ENCODE measurements at regions not wholly inside any gene's neighbourhood (a gene's known extent, or its start where the extent isn't known, plus 50 kb on each side); places are given as distances from the start of the nearest gene placed in this dataset.

- no peak for DNase-seq (ENCODE audit: low read depth)
- TF ChIP-seq, protein P1, sequence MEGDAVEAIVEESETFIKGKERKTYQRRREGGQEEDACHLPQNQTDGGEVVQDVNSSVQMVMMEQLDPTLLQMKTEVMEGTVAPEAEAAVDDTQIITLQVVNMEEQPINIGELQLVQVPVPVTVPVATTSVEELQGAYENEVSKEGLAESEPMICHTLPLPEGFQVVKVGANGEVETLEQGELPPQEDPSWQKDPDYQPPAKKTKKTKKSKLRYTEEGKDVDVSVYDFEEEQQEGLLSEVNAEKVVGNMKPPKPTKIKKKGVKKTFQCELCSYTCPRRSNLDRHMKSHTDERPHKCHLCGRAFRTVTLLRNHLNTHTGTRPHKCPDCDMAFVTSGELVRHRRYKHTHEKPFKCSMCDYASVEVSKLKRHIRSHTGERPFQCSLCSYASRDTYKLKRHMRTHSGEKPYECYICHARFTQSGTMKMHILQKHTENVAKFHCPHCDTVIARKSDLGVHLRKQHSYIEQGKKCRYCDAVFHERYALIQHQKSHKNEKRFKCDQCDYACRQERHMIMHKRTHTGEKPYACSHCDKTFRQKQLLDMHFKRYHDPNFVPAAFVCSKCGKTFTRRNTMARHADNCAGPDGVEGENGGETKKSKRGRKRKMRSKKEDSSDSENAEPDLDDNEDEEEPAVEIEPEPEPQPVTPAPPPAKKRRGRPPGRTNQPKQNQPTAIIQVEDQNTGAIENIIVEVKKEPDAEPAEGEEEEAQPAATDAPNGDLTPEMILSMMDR (conservative IDR thresholded peaks at IDR 0.05; ENCODE audit: low read length) = no peak
- no peak overlapping the region for H3K4me3 ChIP-seq (ENCODE audit: low read length)
Observed at GRCh38 chr4:100257567-100257966, 67.3 kb upstream of the DDIT4L start.

GRCh38 chr4:100254237-100254636 is 64.0 kb upstream of the DDIT4L start:
- H3K4me3 ChIP-seq (ENCODE audit: low read length) = no peak overlapping the region
- TF ChIP-seq, protein P1 (conservative IDR thresholded peaks at IDR 0.05; ENCODE audit: low read length) = no peak
- no peak for DNase-seq (ENCODE audit: low read depth)

- no peak overlapping the region for H3K4me3 ChIP-seq (ENCODE audit: low read length)
- no peak for DNase-seq (ENCODE audit: low read depth)
- TF ChIP-seq, protein P1 (conservative IDR thresholded peaks at IDR 0.05; ENCODE audit: low read length) = no peak
Observed at GRCh38 chr4:100248476-100248875, 58.2 kb upstream of the DDIT4L start.

GRCh38 chr4:100246697-100247096 is 56.4 kb upstream of the DDIT4L start:
- no peak for DNase-seq (ENCODE audit: low read depth)
- no peak overlapping the region for H3K4me3 ChIP-seq (ENCODE audit: low read length)
- TF ChIP-seq, protein P1 (conservative IDR thresholded peaks at IDR 0.05; ENCODE audit: low read length) = no peak

DNA sequence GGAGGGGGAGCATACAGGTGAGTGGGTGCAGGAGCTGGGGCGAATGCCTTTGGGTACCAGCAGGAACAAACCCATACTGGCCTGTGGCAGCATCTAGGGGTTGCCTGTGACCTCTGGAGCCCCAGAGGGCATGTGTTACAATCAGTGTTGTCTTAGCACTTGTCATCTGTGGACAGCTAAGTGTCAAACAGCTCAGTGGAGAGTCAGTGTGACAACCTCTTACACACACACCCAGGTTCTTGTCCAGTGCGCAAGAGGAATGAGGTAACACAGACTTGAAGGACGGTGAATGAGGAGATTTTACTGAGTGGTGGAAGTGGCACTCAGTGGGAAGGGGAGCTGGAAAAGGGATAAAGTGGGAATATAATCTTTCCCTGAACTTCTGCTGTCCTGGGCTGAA is 54.1 kb upstream of the DDIT4L start:
- TF ChIP-seq, protein P1 (conservative IDR thresholded peaks at IDR 0.05; ENCODE audit: low read length) = no peak
- no peak overlapping the region for H3K4me3 ChIP-seq (ENCODE audit: low read length)
- DNase-seq (ENCODE audit: low read depth) = no peak
